ENCODE measurements at regions not wholly inside any gene's neighbourhood (a gene's known extent, or its start where the extent isn't known, plus 50 kb on each side); places are given as distances from the start of the nearest gene placed in this dataset.
"Not testable (repeated sequence)": the region's sequence is repeated elsewhere in the genome, so short reads cannot be mapped to it uniquely, and the experiment has no call there.

DNA sequence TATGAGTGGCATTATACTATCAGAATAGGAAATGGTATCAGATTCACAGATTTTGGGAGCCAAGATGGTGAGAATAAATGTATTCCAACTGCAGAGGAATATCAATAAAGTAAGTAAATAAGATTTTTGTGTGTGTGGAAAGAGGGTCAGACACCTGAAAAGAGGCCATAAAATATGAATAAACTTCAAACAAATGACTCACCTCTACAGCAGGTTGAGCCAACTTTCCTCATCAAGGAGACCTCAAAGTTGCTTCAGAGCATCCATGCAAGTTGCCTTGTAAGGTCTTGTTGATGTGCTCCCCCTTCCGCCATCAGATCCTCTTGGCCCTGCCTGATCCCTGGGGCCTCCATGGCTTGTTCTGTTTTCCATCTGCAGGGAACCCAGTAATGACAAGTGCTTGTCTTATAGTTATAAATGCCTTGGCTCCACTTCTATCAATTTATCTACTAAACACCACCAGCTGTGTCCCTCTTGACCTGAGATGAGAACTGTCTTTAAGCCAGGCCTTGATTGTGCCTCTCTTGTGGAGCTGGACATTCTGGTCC is 775.6 kb downstream of the LTN1 start:
- no peak for DNase-seq

DNA sequence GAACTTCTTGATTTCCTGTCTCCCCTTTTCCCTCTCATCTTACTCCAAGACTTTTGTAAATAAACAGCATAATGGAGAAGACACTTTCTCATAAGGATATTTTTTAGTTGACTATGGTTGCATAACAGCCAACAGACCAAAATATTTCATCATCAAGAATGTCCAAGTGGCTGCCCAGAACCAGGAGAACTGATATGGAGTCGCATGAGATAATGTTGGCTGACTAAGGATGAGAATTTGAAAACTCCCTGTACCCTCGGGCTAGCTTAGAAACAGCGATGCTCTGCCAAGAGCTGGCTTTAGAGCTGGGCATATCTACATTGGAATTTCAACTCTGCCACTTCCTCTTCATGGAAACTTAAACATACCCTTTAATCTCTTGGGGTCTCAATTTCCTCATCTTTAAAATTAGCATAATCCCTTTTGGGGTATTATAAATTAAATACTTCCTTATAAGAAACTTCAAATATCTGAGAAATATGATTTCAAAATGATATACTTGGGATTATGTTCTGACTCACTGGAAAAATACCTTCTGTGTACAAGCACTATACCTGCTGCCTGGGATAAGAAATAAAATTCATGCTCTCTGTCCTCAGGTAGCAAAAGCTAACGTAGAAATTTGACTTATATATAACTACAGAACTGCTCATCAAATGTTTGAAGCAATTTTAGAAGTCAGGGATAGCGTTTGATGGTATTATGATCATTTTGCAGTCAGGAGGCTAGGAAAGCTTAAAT is 777.3 kb downstream of the LTN1 start:
- no peak for DNase-seq

DNA sequence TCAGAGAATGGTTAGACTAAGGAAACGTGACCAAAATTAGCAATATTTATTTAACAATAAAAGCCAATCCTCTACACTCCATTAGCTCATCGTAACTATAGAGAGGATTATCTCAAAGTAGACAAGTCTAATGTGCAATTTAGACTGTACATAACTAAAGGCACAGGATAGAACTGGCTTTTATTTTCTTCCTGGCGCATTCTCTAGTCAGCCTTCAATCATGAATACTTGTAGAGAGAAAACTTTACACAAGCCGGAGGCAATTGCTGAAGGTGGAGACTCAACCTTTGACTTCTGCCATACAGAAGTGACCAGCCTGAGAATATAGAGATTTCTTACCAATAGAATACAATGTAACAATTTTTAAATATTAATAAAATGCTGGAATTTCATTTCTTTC is 777.9 kb downstream of the LTN1 start:
- no peak for DNase-seq

DNA sequence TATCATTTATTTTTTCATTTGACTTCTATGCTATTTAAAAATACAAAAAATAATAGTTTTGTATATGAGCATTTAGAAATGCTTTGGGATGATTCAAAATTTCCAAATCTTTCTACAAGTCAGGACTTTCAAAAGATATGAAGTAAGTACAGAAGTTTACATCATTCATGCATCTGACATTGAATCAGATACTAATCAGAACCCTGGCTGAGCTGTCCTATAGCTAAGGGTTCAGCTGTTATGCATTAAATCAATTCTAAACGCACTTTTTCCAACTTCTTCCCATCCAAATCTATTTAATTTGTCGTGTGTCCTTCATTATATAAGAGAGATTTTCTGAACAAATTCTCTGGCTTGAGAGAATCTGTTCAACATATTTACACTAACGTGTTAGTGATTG is 779.4 kb downstream of the LTN1 start:
- no peak for DNase-seq

DNA sequence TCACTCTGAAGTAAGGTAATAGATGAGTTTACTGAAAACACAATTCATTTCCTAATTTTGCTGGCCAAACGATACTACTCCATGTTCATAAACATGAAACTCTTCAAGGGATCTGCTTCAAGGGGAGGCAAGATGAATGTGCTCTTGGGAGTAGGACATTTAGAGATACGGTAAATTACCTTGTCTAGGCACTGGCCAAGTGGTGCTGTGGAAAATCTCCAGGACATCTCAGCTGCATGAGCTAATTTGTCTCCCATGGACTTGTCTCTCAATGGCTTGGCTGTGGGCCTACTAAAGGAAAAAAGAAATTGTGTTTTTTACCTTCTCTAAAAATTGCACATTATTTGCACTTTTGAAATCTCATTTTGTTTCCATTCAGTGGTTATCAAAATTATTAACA is 780.6 kb downstream of the LTN1 start:
- no peak for DNase-seq

DNA sequence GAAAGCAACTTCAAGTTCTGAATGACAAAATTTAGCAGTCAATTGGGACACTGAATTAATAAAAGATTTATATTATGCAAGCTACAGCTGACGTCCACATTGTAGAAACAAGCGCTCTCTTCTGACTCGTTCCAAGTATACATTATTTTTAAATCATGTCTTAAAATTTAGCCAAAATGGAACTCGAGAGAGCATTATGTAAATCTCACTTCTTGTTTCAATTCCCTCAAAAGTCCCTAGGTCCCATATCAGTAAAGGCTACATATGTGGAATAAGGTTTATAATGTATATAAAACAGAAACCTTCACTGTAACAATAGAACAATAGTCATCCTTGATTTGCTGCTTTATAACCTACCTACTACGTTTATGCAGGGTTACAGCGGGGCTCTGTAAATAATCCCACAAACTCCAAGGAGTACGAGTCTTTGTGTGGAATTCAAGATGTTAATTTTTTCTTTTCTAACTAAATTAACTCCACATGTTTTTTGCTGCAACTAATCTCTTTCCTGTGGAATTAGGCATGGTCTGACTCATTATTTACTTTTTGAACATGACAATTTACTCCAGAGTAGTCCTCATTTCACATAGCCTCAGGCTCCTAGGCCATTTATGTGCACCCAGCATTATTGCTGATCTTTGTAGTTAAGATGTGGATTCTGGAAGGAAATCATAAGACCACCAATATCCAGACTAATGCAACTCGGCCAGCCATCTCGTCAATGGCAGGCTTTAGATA is 785.1 kb downstream of the LTN1 start:
- DNase-seq = no peak

DNA sequence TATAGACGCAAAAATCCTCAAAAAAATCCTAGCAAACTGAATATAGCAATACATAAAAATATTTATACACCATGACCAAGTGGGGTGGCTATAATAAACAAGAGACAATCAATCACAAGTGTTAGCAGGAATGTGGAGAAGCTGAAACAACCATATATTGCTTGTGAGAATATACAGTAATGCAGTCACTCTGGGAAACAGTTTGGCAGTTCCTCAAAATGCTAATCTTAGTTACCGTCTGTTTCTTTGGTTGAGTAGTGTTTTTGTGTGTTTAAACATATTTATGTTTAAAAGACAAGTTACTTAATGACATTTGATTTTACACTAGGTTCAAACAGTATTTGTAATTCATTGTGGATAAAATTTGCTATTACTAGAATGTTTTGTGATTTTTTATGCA is 792.0 kb downstream of the LTN1 start:
- no peak for DNase-seq

DNA sequence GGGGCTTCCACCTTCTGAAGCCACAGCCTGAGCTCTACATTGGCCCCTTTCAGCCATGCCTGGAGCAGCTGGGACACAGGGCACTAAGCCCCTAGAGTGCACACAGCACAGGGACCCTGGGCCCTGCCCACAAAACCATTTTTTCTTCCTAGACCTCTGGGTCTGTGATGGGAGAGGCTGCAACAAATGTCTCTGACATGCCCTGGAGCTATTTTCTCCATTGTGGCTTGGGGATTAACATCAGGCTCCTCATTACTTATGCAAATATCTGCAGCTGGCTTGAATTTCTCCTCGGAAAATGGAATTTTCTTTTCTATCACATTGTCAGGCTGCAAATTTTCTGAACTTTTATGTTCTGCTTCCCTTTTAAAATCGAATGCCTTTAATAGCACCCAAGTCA is 795.7 kb downstream of the LTN1 start:
- no peak for DNase-seq

DNA sequence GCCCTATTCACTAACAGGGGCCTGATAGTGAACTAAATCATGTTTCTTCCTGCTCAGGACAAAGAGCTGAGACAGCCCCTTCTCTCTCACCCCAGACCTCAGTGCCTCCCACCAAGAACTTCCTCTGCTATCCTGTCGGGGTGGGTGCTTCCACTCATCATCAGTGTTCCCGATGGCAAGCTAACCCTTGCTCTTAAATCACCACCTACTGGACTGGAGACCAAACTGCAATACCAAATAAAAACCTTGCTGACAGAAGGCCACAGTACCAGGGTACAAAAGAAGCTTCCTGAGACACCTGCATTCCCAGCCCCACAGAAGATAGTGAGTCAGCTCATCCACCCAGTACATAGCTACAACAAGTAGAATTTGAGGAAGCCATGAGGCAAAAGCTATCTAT is 799.5 kb downstream of the LTN1 start:
- DNase-seq = no peak

DNA sequence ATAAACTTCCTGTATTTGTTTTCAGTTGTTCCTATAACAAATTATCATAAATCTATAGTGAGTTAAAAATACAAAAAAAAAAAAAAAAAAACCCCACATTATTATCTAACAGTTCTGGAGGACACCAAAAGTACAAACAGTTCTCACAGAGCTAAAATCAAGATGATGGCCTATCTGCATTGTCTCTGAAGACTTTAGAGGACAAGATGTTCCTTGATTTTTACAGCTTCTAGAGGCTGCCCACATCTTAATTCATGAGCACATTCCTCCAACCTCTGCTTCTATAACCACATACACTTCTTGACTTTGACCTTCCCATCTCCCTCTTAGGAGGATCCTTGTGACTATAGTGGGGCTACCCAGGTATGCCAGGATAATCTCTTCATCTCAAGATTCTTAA is 806.1 kb downstream of the LTN1 start:
- no peak for DNase-seq

DNA sequence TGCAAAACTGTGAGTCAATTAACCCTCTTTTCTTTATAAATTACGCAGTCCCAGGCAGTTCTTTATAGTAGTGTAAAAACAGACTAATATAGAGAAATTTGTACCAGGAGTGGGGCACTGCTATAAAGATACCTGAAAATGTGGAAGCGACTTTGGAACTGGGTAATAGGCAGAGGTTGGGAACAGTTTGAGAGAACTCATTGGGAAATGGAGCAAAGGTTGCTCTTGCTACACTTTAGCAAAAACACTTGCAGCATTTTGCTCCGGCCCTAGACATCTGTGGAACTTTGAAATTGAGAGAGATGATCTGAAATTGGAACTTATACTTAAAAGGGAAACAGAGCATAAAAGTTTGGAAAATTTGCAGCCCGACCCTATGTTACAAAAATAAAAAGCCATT is 810.9 kb downstream of the LTN1 start:
- no peak for DNase-seq

DNA sequence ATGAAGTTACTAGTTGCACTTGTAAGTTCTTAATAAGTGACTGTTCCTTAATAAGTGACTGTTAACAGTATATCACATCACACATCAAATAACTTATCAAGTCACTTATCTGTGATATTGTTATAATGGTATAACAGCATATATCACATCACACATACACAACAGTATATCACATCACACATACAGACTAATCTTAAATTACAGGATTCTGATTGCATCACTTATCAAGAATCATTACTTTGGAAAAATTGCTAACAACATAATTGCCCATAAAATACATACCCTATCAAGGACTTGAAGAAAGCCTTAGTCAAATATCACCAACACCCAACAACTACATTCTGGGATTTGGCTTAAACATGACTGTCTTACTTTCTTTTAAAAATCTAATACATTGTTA is 813.5 kb downstream of the LTN1 start:
- DNase-seq = no peak

DNA sequence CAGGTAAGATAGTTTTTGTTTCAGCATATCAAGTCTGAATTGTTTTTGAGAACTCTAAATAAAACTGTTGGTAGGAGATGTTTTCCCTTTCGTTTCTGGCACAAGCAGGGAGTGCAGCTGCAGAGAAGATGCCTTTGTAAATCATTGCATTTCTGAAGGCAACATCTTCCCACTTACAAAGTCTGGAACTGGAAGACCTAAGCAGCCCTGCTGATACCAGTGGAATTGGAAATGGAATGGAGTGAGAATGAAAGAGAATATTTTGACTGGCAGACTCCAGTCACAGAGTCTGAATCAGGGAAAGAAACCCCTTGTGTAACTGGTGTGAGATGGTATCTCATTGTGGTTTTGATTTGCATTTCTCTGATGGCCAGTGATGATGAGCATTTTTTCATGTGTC is 815.6 kb downstream of the LTN1 start:
- DNase-seq = no peak

DNA sequence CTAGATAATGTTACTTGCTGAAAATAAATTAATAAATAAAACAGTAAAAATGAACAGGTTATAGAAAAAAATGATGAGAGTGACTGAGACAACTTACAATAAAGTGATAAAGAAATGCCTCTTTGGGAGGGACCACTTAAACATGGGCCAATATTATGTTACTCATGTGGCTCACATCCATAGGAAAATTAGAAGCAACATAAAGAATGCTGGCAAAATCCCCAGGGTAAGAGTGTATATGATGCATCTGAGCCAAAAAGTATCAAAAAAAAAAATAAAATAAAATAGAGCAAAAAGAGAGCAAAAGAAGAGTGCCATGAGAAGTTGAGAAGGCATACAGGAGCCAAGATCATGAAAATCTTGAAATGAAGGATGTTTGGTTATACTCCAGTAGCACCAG is 818.0 kb downstream of the LTN1 start:
- DNase-seq = no peak

DNA sequence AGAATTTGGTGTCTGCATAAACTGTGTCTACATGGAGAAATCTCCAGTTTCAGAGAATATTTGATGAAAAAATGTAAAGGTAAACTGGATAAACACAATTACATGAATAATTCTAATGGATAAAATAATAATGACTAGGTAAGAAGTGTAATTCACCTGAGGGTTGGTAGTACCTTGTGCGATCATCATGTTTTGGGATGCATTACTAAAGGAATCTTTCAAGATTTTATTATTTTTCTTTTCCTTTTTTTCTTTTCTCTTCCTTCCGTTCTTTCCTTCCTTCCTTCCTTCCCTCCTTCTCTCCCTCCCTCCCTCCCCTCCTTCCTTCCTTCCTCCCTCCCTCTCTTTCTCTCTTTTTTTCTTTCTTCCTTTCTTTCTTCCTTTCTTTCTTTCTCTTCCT is 818.7 kb downstream of the LTN1 start:
- no peak for DNase-seq

DNA sequence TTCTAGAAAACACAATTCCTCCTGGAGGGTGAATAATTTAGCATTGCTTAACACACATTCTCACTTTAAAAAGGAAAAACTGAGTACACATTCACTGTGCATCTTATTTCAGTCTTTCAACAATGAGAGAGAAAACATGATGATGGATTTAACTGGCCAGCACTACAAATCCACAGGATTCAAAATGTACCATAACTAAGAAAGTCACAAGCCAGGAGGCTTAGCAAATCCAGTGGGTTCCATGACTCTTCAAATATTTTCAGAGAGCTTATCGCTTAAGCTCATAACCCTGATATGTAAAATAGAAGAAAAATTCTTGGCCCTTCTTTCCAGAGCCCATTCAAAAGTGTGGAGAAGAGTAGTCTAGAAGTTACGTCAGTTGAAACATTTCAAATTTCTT is 820.3 kb downstream of the LTN1 start:
- no peak for DNase-seq

DNA sequence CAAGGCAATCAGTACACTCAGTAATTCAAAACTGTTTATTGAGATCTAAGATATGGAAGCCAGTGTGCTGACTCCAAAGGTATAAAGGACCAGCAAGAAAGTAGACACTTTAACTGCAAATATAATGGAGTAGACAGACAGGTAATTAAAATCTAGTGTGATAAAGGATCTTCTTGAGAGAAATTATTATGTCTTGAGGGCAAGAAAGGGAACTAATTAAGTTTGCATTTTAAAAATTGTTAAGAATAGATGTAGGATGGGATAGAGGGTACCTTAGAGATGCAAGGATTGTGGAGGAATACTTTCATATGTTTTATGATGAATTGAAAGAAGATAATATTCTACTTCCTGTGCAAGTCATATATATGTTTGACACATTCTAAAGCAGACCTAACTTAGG is 825.3 kb downstream of the LTN1 start:
- DNase-seq = no peak

DNA sequence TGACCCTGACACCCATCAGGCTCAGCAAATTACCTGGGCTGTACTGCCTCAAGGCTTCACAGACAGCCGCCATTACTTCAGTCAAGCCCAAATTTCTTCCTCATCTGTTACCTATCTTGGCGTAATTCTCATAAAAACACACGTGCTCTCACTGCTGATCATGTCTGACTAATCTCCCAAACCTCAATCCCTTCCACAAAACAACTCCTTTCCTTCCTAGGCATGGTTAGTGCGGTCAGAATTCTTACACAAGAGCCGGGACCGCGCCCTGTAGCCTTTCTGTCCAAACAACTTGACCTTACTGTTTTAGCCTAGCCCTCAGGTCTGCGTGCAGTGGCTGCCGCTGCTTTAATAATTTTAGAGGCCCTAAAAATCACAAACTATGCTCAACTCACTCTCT is 828.2 kb downstream of the LTN1 start:
- not testable (repeated sequence) for DNase-seq

DNA sequence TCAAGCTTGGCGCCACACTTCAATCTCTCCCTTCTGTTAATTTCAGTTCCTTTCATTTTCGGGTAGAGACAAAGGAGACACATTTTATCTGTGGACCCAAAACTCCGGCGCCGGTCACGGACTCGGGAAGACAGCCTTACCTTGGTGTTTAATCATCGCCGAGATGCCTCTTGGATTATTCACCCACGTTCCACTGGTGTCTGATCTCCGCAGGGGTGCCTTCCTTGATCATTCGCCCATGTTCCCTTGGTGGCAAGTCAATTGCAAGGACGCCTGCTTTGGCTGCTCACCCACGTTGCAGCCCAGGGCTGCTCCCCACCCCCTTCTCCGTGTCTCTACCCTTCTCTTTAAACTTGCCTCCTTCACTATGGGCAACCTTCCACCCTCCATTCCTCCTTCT is 830.6 kb downstream of the LTN1 start:
- DNase-seq = not testable (repeated sequence)

DNA sequence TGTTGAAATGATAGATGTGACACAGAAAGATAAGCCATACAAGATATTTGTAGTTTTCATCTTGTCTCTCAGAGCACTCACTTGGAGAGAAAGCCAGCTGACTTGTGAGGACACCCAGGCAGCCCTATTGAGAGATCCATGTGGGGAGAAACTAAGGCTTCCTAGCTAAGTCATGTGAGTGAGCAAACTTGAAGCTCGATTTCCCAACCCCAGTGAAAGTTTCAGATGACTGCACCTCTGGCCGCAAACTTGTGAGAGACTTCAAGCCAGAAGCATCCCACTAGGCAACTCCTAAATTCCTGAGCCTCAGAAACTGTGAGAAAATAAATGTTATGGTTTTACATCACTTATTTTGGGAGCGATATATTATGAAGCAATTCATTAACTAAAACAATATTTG is 832.3 kb downstream of the LTN1 start:
- no peak for DNase-seq

DNA sequence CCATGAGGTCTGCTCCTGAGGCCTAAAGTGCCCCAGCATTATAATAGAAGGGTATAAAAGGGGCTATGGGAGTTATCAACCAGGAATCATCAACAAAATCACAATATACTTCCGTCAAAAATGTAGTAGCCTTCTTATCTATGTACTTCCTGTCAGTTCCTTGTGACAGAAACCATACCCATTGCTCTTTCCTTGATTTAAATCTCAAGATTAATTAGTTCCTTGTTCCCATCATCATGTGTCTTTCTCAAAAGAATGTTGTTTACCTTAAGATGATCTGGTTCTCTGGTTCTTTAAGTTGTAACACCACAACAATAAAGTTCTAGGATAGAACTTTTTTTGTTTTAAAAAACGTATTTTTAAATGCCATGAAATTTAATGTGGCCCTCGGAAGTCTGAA is 833.3 kb downstream of the LTN1 start:
- DNase-seq = no peak

DNA sequence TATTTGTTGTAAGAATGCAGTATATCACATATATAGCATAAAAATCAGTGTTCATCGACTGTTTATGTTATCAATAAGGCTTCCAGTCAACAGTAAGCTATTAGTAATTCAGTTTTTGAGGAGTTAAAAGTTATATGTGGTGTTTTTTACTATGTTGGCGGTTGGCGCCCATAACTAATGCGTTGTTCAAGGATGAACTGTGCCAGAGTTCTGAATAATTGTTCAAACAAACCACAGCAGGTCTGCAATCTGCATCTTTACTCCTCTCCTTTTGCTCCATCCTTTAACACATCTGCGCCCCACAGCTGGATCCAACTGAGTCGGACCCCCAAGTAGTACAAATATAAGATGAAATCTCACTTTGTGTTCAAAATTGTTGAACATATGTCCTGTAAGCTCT is 836.1 kb downstream of the LTN1 start:
- no peak for DNase-seq

DNA sequence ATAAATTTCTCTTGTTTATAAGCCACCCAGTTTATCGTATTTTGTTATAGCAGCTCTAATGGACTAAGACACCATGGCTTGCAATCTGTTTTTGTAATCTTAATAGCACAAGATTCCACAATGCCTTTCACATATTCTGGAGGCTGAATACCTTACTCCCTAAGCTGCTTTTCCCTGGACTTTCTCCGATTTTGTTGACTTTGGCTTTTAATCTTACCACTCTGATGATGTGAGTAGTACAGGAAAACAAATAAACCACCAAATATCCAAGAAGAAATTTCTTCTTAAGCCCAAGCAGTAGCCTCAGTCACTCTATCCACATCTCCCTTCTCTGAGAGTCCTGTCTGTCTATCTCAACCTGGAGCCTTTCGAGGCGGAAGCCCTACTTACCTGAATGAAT is 838.6 kb downstream of the LTN1 start:
- no peak for DNase-seq

DNA sequence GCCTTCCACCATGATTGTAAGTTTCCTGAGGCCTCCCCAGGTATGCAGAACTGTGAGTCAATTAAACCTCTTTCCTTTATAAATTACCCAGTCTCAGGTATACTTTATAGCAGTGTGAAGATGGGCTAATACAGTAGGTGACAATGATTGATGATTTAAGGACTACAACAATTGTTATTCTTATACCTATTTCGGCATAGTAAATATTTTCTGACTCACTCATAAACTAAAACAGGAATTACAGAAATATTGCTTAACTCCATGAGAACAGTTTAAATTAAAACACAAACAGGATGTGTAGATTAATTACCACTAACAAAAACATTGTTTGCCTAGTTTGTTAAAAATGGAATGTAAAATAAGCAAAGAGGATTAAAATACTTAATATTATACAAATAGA is 839.9 kb downstream of the LTN1 start:
- DNase-seq = no peak

DNA sequence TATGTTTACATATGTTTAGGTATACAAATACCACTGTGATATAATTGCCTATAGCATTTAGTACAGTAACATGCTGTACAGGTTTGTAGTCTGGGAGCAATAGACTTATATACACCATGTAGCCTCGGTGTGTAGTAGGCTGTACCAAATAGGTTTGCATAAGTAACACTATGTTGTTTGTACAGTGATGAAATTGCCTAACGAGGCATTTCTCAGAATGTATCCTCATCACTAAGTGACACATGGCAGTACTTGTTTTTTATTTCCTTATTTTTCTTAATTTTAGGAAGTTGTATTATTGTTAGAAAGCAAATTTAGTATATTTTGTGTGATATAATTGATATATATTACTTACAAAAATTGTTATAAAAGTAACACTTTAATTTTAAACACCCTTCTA is 840.9 kb downstream of the LTN1 start:
- DNase-seq = no peak

Measured in NCI-H2081 treated with DMSO at 0.1 percent for 48 hours (cell line).